ENCODE measurements at regions not wholly inside any gene's neighbourhood (a gene's known extent, or its start where the extent isn't known, plus 50 kb on each side); places are given as distances from the start of the nearest gene placed in this dataset.
A peak's percentile ranks its signal among the peaks of the same experiment; 100 is the strongest.
"Not testable (repeated sequence)": the region's sequence is repeated elsewhere in the genome, so short reads cannot be mapped to it uniquely, and the experiment has no call there.

DNA sequence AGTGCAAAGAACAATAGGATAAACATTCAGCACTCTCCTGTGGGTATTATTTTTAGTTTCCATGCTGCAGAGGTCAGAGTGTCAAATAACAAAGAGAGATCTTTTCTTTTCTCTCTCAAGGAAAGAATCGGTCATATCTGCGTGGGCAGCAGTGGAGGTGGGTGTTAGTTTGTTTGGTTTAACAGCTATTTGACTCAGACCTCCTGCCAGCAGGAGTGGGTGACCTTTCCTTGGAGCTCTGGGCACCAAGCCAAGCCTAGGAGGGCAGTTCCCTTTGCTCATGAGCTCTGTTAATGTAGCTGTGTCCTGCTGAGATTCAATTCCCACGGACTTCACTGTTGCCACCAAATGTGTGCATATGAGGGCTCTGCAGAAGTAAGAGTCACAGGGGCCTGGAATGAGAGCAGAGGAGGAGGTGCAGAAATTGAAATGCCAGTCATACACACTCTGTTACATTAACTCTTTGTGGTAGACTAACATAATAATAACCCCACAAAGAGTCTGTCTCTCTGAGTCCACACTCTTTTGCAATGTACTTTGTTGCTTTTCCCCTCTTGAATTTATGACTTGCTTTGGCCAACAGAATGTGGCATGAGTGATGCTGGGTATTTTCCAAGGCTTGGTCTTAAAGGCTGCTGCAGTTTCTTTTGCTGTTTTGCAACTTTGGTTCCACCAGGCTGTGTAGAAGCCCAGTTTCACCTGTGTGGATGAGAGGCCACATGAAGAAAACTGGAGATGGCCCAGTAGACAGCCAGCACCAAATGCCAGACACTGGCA, 76.0 kb upstream of the GRK3 start:
- peak; percentile 33 for DNase-seq (ENCODE audit: low spot score)

- DNase-seq (ENCODE audit: low spot score), result no peak
Observed at GRCh38 chr22:25489947-25490346, 74.5 kb upstream of the GRK3 start.

- no peak for DNase-seq (ENCODE audit: low spot score)
Observed at GRCh38 chr22:25490896-25491295, 73.6 kb upstream of the GRK3 start.

GRCh38 chr22:25492162-25492561, 72.3 kb upstream of the GRK3 start:
- DNase-seq (ENCODE audit: low spot score), result no peak

GRCh38 chr22:25492841-25493734, 71.4 kb upstream of the GRK3 start:
- no peak for DNase-seq (ENCODE audit: low spot score)

DNA sequence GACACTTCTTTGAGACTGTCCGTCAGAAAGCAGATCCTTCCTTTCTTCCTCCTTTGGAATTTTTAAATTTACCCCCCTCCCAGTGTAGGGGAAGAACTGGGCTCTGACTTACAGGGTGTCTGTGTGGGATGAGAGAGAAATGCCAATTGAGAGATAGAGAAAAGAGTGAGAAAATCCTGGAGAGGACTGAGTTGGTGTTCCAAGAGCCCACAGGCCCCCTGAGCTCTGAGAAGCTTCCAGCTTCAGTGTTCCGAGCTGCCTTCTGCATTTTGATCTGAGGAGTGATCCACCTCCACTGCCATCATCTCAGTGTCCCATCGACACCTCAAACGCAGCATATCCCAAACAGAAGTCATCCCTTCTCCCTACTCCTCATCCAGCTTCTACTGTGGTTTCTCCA, 70.7 kb upstream of the GRK3 start:
- no peak for DNase-seq (ENCODE audit: low spot score)

DNA sequence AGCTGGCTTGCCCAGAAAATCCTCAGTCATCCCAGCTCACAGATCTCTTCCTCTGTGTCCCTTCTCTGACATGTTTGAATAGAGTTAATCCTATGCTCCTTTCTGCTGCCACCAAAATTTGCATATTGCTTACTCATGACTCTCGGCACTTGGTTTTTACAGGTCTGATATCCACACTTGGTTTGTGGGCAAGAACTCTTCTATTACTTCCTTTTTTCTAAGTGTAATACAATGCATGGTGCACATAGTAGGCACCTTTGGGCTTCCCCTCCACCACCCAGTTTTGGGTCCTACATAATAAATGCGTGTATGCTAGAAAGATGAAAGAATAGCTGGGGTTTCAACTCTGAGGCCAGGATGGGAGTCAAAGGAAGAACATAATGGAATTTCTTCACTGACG, 69.7 kb upstream of the GRK3 start:
- DNase-seq (ENCODE audit: low spot score), result no peak

DNA sequence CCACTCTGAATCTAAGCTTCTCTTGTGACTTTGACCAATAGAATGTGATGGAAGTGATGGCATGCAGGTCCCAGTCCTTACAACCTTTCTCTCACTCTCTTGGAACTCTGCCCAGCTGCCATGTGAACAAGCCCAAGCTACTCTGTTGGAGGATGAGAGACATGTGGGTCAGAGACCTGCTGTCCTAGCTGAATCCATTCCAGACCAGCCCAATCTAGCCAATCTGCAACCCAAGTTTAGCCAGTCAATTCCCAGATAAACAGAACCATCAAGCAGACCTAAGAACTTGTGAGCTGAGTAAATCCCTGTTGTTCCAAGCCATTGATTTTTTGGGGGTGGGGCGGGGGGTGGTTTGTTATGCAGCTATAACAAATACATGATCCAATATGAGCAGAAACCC, 69.2 kb upstream of the GRK3 start:
- no peak for DNase-seq (ENCODE audit: low spot score)

DNA sequence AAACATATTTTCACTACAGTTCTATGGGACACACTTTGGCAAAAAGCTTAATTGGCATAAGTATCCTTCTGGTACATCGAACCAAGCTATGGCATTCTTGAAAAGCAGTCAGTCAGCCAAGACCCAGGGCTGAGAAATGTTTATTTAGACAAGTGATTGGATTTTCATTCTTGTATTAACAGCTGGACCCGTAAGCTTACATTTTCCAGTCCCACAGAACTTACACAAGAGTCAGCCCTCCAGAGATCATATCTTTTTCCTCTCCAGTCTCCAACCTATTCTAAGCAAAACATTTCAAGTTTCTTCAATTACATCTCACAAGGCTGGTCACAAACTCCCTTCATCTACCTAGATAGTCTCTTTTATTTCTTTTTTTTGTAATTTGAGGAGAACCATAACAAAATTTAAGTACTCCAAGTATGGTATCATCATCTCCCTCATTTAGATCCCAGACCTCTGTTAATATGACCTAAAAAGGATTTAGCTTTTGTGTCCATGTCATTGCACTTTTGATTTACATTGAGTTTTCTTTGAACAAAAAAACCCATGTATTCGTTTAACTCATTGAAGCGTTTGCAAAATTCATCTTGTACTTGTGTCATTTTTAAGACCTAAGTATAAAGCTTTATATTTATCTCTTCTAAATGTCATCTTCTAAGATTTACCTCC, 67.9 kb upstream of the GRK3 start:
- DNase-seq (ENCODE audit: low spot score), result no peak

DNA sequence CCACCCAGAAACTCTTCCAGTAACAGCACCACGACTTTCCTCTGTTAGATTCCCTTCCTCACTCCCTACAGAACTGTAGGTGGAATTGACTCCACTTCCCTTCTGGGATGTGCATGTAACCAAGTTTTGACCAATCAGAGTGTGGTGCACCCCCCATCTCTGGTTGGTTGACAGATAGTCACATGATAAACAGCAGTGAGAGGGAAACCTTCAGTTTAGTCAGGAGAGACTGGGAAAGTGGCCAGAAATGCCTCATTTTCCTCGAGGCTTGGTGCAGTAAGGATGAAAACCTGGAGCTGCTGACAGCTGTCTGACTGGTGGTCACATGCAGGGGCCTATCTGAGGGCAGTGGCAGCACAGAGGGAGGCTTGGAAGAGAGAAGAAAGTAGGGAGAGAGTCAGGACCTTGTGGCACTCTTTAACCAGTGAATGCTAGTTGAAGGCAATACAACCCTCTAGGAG, 67.3 kb upstream of the GRK3 start:
- no peak for DNase-seq (ENCODE audit: low spot score)

GRCh38 chr22:25497716-25498115, 66.8 kb upstream of the GRK3 start:
- DNase-seq (ENCODE audit: low spot score), result no peak

DNA sequence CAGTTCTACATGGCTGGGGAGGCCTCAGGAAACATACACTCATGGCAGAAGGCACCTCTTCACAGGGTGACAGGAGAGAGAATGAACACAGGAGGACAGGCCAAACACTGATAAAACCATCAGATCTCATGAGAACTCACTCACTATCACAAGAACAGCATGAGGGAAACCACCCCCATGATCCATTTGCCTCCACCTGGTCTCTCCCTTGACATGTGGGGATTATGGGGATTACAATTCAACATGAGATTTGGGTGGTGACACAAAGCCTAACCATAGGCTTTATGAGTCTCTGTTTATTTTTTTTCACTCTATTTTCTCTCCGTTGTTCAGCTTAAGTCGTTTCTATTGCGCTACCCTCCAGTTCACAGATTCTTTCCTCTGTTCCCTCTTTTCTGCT, 63.8 kb upstream of the GRK3 start:
- not testable (repeated sequence) for DNase-seq (ENCODE audit: low spot score)

DNA sequence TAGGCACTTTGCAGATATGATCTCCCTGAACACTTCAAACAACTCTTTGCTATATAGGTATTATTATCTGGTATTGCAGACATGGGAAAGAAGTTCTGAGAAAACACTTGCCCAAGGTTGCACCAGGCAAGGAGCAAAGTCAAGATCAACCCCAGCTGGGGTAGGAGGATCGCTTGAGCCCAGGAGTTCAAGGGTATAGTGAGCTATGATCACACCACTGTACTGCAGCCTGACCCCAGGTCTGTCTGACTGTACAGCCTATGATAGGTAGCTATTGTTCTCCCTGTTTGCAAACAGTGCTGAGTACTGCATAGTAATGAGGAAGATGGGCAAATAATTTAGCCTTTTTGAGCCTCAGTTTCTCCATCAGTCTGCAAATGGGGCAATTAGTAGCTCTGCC, 60.5 kb upstream of the GRK3 start:
- not testable (repeated sequence) for DNase-seq (ENCODE audit: low spot score)

GRCh38 chr22:25508161-25508560, 56.3 kb upstream of the GRK3 start:
- DNase-seq (ENCODE audit: low spot score), result no peak

DNA sequence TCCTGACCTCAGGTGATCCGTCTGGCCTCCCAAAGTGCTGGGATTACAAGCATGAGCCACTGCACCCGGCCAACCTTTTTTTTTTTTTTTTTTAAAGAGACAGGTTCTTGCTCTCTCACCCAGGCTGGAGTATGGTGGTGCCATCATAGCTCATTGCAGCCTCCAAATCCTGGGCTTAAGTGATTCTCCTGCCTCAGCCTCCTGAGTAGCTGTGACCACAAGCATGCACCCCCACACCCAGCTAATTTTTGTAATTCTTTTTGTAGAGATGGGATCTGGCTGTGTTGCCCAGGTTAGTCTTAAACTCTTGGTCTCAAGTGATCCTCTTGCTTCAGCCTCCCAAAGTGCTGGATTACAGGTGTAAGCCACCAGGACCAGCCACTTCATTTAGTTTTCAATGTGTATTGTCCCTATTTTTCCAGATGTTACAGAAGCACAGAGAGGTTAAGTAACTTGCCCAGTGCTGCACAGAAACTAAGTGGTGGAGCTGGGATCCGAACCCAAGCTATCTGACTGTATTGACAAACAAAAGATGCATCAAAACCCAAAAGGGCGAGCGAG, 55.6 kb upstream of the GRK3 start:
- DNase-seq (ENCODE audit: low spot score), result no peak

GRCh38 chr22:25509374-25509791, 55.1 kb upstream of the GRK3 start:
- DNase-seq (ENCODE audit: low spot score), result no peak

GRCh38 chr22:25510876-25511275, 53.6 kb upstream of the GRK3 start:
- DNase-seq (ENCODE audit: low spot score), result no peak

GRCh38 chr22:25511725-25512124, 52.8 kb upstream of the GRK3 start:
- DNase-seq (ENCODE audit: low spot score), result no peak

DNA sequence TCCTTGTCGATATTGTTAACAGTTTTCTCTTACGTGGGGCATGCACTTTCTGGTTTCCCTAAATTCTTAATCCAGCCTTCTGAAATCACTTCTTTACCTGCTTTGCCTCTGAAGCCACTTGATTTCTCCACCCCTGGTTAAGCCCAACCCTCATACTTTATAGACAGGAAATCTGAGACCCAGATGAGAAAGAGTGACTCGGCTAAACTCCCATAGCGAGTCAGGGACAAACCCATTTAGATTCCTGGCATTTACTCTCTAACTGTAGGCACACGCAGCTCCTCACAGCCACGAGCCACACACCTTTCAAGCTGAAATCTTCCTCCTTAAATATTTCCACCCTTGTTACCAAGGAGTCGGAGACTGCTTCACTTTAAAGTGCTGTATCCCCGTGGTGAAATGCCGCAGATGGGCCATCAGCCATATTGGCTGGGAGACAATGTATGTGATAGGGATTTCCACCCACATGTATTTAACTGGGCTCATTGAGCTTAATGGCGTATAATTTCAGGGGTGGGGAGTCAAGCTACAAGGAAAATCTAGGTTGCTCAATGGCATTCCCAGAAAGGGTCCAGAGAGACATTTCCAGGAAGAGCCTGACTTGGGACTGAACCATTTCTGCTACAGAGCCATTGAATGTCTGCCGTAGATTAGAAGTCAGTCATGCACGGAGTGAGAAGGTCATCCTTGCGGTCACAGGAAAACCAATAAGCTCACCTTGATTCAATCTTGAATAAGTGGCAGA, 49.9 kb upstream of the GRK3 start:
- DNase-seq (ENCODE audit: low spot score), result no peak
